Fibroblast of lung (primary cell): ENCODE measurements at regions not wholly inside any gene's neighbourhood (a gene's known extent, or its start where the extent isn't known, plus 50 kb on each side); places are given as distances from the start of the nearest gene placed in this dataset.

Source experiments
- DNase-seq, 2 donors: peaks; one replicate each; pipeline versions ENCODE4 v3.0.0 to v3.0.0-alpha.2; 2010; ENCODE audit warnings: low read depth in 2 of 2
- H2AFZ ChIP-seq: 2 replicates; pipeline ENCODE4 v1.5.1; 2012; ENCODE audit warnings: low read length, control low read depth, inconsistent platforms
- H3K27ac ChIP-seq: 2 replicates; pipeline ENCODE4 v1.5.1; 2011; ENCODE audit warnings: low read length, control low read depth; ENCODE audit not compliant: insufficient read depth
- H3K27me3 ChIP-seq: 2 replicates; pipeline ENCODE4 v1.5.1; 2011; ENCODE audit warnings: mild to moderate bottlenecking, low read length; ENCODE audit not compliant: control insufficient read depth, insufficient read depth
- H3K36me3 ChIP-seq: 2 replicates; pipeline ENCODE4 v1.5.1; 2011; ENCODE audit warnings: low read length; ENCODE audit not compliant: control insufficient read depth, insufficient read depth
- H3K4me1 ChIP-seq: 2 replicates; pipeline ENCODE4 v1.5.1; 2011; ENCODE audit warnings: low read length; ENCODE audit not compliant: control insufficient read depth, insufficient read depth; ENCODE audit errors: extremely low read depth
- H3K4me2 ChIP-seq: 2 replicates; pipeline ENCODE4 v1.5.1; 2011; ENCODE audit warnings: low read length, control low read depth; ENCODE audit not compliant: insufficient read depth; ENCODE audit errors: extremely low read depth
- H3K4me3 ChIP-seq, 4 experiments: fragments of 200-600 bp in 1 of 4; sonication (generic) in 1 of 4; replicated peaks in 1 of 4; 2 replicates each; pipeline ENCODE4 v1.5.1; 2011 to 2016; ENCODE audit warnings: low read length in 4 of 4, low read depth in 3 of 4, mild to moderate bottlenecking in 3 of 4, control low read depth in 2 of 4, inconsistent platforms in 1 of 4, mixed read lengths in 1 of 4; ENCODE audit not compliant: insufficient read depth in 1 of 4; ENCODE audit errors: control extremely low read depth in 1 of 4
- H3K79me2 ChIP-seq: 2 replicates; pipeline ENCODE4 v1.5.1; 2012; ENCODE audit warnings: mild to moderate bottlenecking, low read length, inconsistent platforms; ENCODE audit not compliant: control insufficient read depth, insufficient read depth
- H3K9ac ChIP-seq: 2 replicates; pipeline ENCODE4 v1.5.1; 2011; ENCODE audit warnings: mild to moderate bottlenecking, low read length, control low read depth; ENCODE audit not compliant: insufficient read depth
- H3K9me3 ChIP-seq: 2 replicates; pipeline ENCODE4 v1.5.1; 2012; ENCODE audit warnings: low read depth, low read length; ENCODE audit not compliant: control insufficient read depth, insufficient read depth
- H4K20me1 ChIP-seq: 2 replicates; pipeline ENCODE4 v1.5.1; 2011; ENCODE audit warnings: low read length; ENCODE audit not compliant: control insufficient read depth, insufficient read depth; ENCODE audit errors: extremely low read depth
- EZH2 ChIP-seq: IDR thresholded peaks from 2 replicates; pipeline ENCODE4 v1.5.1; 2012; ENCODE audit warnings: low read length, control low read depth, mild to moderate bottlenecking; ENCODE audit errors: missing control alignments
- TF ChIP-seq, protein P1 (sequence below), 2 donors: IDR thresholded peaks in 1 of 2; conservative IDR thresholded peaks in 1 of 2; 1 replicate in 1 of 2; 2 replicates in 1 of 2; pipeline ENCODE4 v1.5.1; 2011 to 2012; ENCODE audit warnings: low read length in 2 of 2, control low read depth in 1 of 2, inconsistent platforms in 1 of 2, low read depth in 1 of 2, mild to moderate bottlenecking in 1 of 2

DNA sequence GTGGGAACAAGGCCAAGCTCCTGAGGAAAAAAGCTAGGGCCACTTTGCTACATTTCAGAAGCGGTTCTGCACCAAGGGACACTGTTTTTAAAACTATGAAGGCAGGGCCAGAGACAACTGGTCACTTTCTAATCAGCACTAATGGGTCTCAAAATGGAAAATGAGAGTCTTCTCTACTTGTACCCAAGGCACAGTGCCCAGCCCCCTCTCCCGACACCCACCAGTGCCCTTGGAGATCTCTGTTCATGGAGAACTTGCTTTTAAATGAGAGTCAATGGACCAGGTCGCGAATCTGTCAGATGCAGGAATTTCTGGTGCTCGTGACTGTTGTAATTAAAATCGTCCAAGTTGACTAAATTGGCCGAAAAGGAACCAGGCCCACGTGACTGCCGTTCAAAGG lies 591.6 kb downstream of the BCOR start:
- Histone ChIP-seq H3K79me2 (no peaks in the 10 kb centered on the region), H3K9me3 (no peaks in the 10 kb centered on the region), H3K4me1 (no peaks in the 10 kb centered on the region), H3K9ac (no peak overlapping the region), H3K4me3 (no peak overlapping the region), H3K36me3 (no peaks in the 10 kb centered on the region), H3K4me2 (no peak overlapping the region), H3K27me3 (no peaks in the 10 kb centered on the region), H4K20me1 (no peaks in the 10 kb centered on the region), H2AFZ (no peak overlapping the region), H3K27ac (no peak overlapping the region)
- no peak for TF ChIP-seq EZH2
- TF ChIP-seq, protein P1, sequence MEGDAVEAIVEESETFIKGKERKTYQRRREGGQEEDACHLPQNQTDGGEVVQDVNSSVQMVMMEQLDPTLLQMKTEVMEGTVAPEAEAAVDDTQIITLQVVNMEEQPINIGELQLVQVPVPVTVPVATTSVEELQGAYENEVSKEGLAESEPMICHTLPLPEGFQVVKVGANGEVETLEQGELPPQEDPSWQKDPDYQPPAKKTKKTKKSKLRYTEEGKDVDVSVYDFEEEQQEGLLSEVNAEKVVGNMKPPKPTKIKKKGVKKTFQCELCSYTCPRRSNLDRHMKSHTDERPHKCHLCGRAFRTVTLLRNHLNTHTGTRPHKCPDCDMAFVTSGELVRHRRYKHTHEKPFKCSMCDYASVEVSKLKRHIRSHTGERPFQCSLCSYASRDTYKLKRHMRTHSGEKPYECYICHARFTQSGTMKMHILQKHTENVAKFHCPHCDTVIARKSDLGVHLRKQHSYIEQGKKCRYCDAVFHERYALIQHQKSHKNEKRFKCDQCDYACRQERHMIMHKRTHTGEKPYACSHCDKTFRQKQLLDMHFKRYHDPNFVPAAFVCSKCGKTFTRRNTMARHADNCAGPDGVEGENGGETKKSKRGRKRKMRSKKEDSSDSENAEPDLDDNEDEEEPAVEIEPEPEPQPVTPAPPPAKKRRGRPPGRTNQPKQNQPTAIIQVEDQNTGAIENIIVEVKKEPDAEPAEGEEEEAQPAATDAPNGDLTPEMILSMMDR (conservative IDR thresholded peaks at IDR 0.05 in 1 of 2, IDR thresholded peaks at IDR 0.05 in 1 of 2; ENCODE audit: low read depth in 1 of 2, low read length in 2 of 2), result no peak
- DNase-seq, result no peak

DNA sequence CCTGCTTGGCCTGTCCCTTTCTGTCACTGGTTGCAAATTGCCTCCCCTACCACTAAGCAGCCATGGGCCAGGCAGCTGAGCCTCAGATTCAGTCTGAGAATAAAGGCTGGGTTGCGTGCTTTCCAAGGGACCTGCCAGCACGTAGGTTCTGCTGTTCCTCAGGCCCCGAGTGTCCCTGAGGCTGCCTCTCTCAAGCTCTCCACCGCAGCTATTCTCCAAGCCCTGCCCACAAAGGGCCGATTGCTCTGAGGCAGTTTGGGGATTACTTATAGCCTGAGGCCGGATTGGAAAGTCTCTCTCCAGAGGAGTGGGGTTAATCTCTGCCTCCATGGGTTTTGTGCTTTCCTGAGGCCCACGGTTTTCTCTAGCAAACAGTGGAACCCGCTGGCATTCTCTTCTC lies 590.7 kb downstream of the BCOR start:
- Histone ChIP-seq H3K36me3 (no peaks in the 10 kb centered on the region), H3K27ac (no peak overlapping the region), H3K4me2 (no peak overlapping the region), H3K27me3 (no peaks in the 10 kb centered on the region), H4K20me1 (no peaks in the 10 kb centered on the region), H3K4me1 (no peaks in the 10 kb centered on the region), H3K79me2 (no peaks in the 10 kb centered on the region), H3K4me3 (no peak overlapping the region), H2AFZ (no peak overlapping the region), H3K9ac (no peak overlapping the region), H3K9me3 (no peaks in the 10 kb centered on the region)
- TF ChIP-seq EZH2, result no peak
- TF ChIP-seq, protein P1 (conservative IDR thresholded peaks at IDR 0.05 in 1 of 2, IDR thresholded peaks at IDR 0.05 in 1 of 2; ENCODE audit: low read depth in 1 of 2, low read length in 2 of 2), result no peak
- no peak for DNase-seq

DNA sequence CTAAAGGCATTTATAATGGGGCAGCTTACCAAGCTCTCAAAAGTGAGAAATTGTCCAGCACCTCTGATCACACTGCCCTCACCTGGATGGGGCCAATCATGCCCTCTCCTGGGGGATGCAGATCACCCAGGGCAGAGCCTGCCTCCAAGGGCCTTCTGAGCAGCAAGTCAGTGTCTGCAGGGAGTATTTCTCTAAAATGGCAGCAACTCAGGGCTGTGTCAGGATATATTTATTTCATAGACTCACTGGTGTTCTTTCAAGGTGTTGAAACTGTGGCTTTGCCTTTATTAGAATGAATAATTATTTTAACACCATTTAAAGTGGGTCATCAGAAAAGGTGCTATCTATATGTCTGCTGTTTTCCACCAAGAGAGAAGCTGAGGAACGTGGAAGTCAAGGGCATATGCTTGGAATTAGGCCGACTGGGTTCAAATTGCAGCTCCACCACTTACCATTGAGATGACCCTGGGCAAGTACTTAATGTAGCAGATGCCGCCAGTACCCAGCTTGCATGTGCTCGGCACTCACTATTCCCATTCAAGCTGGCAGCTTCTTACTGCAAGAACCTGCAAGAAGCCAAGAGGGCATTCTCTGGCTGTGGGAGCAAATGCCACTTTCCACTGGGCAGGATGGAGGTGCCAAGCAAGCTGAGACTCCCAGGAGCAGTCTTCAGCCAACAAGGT lies 590.0 kb downstream of the BCOR start:
- no peak overlapping the region for H3K4me3 ChIP-seq
- DNase-seq, result no peak
- no peaks in the 10 kb centered on the region for H4K20me1 ChIP-seq
- no peak overlapping the region for H3K4me2 ChIP-seq
- no peak for TF ChIP-seq EZH2
- TF ChIP-seq, protein P1 (conservative IDR thresholded peaks at IDR 0.05 in 1 of 2, IDR thresholded peaks at IDR 0.05 in 1 of 2; ENCODE audit: low read depth in 1 of 2, low read length in 2 of 2), result no peak
- H3K79me2 ChIP-seq, result no peaks in the 10 kb centered on the region
- H3K4me1 ChIP-seq, result no peaks in the 10 kb centered on the region
- H3K9me3 ChIP-seq, result no peaks in the 10 kb centered on the region
- H3K9ac ChIP-seq, result no peak overlapping the region
- no peaks in the 10 kb centered on the region for H3K27me3 ChIP-seq
- no peak overlapping the region for H2AFZ ChIP-seq
- no peaks in the 10 kb centered on the region for H3K36me3 ChIP-seq
- H3K27ac ChIP-seq, result no peak overlapping the region
